A673 (cell line): ENCODE measurements at regions not wholly inside any gene's neighbourhood (a gene's known extent, or its start where the extent isn't known, plus 50 kb on each side); places are given as distances from the start of the nearest gene placed in this dataset.

Source experiments
- CTCF ChIP-seq: fragments of 300-800, 200-600 bp; sonication (generic); conservative IDR thresholded peaks from 2 replicates; pipeline ENCODE4 v1.5.1; 2017; ENCODE audit warnings: low read depth, mild to moderate bottlenecking, antibody characterized with exemption, low read length, moderate library complexity, mixed read lengths
- EZH2 ChIP-seq: fragments of 200-600 bp; sonication (generic); IDR thresholded peaks from 2 replicates; pipeline ENCODE4 v1.6.1; 2017; ENCODE audit warnings: borderline replicate concordance, low read depth, mild to moderate bottlenecking, mixed read lengths, antibody characterized with exemption, low read length; ENCODE audit not compliant: poor library complexity, severe bottlenecking

GRCh38 chr2:122596598-122596997 lies 841.1 kb downstream of the TSN start:
- TF ChIP-seq CTCF = no peak
- no peak for TF ChIP-seq EZH2
